CD1c-positive myeloid dendritic cell (primary cell): ENCODE measurements at regions not wholly inside any gene's neighbourhood (a gene's known extent, or its start where the extent isn't known, plus 50 kb on each side); places are given as distances from the start of the nearest gene placed in this dataset.
"Not testable (repeated sequence)": the region's sequence is repeated elsewhere in the genome, so short reads cannot be mapped to it uniquely, and the experiment has no call there.

Source experiments
- DNase-seq: peaks from one replicate; pipeline ENCODE4 v3.0.0-alpha.2; 2016; ENCODE audit errors: extremely low spot score

DNA sequence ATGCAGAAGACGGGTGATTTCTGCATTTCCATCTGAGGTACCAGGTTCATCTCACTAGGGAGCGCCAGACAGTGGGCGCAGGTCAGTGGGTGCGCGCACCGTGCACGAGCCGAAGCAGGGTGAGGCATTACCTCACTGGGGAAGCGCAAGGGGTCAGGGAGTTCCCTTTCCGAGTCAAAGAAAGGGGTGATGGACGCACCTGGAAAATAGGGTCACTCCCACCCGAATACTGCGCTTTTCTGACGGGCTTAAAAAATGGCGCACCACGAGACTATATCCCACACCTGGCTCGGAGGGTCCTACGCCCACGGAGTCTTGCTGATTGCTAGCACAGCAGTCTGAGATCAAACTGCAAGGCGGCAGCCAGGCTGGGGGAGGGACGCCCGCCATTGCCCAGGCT lies 1246.0 kb upstream of the PABPC4L start:
- not testable (repeated sequence) for DNase-seq

DNA sequence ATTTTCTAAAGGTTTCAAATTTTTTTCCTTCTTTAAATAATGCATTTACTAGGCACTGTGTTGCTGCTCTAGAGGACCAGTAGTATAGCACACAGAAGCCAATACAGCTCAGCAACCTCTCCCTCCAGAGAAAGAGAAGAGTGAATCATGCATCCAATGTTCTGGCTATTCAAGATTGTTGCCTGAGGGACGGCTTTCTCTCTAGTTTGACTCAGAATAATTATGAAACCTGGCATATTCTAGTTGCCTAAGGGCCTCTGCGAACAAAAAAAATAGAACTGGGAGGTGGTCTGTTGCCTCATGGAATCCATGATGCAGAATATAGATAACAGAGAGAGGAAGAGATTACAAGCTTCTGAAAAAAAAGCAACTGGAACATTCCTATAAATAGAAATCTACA lies 1233.3 kb upstream of the PABPC4L start:
- DNase-seq = no peak

DNA sequence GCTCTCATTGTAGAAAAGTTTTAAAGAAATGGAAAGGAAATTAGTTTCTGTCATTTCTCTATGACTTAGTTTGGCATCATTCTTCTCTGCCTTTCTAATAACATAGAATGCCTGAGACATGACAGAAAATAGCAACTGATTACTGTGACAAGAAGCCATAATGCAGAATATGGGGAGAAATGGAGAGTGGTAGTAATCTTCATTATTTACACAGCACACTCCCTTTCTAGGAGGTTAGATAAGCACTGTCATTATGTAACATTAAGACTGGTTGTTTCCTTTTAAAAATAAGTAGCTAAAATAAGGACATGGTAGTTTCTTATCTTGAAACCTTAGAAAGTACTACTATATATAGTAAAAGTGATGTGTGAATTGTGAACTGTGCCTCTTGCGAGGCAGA lies 1227.9 kb upstream of the PABPC4L start:
- DNase-seq = no peak

DNA sequence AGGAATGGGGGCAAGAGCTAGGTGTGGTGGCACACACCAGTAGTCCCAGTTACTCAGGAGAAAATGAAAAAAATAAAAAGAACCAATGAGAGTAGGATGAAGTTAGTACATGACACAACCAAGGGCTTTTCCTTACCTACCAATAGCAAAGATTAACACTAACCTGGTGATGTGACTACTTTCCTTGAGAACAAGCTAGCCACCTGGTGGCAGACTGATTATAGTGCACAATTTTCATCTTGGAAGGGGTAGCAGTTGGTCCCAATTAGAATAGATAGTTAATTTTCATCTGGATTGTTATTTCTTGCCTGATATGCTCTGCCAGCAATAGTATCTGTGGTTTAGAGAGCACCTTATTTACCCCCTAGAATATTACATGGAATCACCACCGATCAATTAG lies 1216.8 kb upstream of the PABPC4L start:
- DNase-seq = peak; percentile 3

DNA sequence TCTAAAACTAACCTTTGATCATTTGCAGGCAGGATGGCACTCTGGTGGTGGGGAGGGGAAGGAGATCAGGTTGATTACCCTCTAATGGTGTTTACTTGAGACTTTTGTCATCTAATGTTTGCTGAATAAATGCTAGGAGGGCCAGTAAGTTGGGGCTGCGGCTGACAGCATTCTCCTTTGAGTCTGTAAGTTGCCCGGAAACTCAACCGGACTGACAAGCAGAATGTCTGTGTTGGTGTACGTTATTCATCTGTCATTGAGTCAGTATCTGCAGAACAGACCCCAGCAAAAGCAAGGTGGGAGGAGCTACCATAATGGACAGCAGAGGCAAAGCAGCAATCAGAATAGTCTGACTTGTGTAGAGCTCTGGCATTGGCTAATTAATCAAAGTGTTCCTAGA lies 1210.6 kb upstream of the PABPC4L start:
- DNase-seq = no peak

DNA sequence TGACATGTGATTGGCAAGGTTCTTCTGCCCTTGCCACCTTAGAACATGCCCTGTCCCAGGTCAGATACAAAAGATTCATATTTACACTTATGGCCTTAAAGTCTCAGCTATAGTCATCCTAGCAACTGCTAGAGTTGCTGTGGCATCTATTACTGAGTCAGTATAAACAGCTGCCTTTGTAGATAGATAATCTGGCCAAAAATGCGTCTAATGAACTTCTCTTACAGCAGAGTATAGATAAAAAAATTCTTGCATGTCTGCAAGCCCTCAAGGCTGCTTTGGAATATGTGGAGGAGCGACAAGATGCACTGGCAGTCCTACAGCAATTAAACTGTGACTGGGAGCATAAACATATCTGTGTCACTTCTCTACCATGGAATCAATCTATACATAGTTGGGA lies 1209.7 kb upstream of the PABPC4L start:
- no peak for DNase-seq

DNA sequence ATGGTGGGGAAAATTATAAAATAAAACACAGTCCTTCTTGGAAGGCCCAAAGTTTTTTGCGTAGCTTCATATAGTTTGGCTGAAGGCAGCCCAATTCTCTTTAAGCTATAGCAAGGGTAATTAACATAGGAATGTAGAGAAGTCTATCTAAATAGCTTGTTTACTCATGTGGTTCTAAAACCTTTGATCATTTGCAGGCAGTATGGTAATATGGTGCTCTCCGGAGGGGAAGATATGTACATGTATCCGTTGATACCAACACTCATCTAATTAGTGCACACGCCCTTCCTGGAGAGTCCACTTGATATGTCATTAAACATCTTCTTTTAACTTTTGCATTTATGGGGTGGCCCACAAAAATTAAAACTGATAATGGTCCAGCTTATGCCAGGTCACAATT lies 1207.7 kb upstream of the PABPC4L start:
- DNase-seq = not testable (repeated sequence)

DNA sequence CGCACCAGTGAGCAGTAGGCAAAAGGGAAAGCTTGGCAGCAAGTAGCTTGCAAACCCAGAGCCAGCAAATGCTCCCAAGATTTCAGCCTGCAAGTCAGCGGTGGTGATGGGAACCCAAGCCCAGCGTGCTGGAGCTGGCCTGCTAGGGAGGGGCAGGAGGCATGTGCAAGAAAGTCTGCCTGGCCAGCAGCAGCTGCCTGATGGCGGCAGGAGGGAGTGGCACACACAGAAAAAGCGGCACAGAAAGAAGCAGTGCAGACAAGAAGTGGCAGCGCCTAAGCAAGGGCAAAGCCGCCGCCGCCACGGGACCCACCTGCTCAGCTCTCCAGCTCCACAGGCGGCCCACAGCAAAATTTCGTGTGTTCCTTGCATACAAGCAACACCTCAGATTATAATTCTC lies 1206.5 kb upstream of the PABPC4L start:
- DNase-seq = no peak

DNA sequence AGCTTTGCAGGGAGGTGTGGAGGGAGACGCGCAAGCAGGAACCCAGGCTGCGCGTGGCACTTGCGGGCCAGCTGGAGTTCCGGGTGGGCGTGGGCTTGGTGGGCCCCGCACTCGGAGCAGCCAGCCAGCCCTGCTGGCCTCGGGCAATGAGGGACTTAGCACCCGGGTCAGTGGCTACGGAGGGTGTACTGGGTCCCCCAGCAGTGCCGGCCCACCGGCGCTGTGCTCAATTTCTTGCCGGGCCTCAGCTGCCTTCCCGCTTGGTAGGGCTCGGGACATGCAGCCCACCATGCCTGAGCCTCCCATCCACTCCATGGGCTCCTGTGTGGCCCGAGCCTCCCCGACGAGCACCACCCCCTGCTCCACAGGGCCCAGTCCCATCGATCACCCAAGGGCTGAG lies 1205.0 kb upstream of the PABPC4L start:
- not testable (repeated sequence) for DNase-seq

DNA sequence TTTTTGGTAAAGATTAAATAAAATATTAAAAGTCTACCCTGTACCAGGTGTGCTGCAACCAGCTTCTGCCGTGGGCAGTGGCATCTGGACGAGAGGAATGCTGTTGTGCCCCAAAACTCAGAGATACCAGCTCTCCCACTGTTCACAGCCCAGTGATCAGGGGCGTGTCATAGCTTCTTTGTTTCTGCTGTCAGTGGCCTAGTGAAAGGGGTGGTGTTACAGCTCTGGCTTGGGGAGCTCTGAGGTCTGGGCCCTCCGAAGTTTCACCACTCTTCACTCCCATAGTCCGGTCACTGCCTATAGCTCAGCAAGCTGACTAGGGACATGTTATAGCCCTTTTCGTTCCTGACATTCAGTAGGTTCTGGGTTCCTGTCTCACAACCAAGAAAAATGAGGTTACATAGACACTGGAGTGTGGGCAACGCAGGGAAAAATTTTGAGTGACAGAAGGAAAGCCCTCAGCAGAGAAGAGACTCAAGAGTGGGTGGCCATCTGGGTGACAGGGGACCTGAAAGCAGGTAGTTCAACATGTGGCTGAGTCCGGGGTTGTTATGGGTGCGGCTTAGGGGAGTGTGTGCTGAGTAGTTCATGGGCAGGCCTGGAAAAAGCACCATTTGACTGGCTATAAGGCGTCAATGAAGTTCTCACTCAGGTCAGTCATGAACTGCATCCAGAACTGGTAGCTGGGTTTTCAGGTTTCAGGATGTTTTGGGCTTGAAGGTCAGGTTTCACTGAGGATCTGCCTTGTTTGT lies 1184.4 kb upstream of the PABPC4L start:
- DNase-seq = no peak

DNA sequence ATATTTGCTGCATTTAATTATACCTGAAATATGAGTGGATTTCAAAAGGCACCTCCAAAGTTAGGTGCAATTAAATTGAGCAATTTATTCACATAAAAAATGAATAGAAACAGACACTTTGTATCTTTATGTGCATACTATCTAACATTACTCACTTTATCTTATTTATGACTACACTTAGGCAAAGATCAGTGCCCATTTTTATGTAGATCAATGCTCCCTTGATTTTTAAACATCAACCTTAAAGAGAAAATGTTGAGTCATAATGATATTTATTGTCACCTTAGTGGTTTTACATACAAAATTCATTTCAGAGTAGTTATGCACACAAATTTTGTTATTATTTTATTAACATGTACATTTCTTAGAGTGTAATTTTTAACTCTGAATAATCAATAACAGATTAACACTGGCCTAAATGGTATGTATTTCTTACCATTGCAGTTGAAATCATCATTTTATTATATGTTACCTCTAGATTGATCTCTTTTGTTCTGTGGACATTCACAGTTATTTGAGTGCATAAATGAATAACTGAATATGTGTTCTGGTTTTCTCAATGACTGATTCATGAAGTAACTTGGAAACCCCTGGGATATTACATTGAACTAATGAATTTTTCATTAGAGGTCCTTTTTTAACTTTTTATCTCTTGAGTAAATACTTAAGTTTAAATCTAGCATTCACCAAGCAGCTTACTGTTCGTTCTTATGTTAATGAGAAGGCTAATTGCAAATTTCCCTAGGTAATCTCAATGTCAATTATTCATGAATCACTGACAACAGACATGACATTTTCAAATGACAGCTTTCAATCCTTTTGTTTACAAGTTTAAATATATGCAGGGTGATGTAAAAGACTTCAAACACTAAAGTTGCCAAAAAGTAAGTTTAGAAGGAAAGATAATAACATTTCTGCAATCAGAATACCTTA lies 1182.0 kb upstream of the PABPC4L start:
- DNase-seq = no peak

DNA sequence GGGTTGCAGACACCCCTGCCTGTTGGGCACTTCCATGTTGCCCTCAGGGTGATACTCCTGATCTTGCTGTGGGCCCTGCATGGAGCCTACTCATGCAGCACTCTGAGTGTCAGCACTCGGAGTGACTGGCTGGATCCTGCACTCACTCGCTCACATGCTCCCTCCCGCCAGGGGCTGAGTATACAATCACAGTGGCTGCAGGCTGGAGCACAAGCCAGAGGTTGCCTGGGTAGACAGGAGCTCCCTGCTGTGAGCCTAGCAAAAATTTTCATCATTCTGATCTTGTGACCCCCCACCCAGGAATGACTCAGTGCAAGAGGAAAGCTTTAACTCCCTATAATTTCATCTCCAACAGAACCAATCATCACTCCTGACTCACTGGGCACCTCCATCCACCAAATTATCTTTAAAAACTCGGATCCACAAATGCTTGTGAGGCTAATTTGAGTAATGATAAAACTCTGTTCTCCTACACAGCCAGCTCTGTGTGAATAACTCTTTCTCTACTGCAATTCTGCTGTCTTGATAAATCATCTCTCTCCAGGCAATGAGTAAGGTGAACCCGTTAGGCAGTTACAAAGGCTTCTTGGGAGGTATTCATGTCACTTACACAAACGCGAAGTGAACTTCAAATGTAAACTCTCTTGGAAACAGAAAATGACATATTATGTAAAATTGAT lies 1180.8 kb upstream of the PABPC4L start:
- no peak for DNase-seq

DNA sequence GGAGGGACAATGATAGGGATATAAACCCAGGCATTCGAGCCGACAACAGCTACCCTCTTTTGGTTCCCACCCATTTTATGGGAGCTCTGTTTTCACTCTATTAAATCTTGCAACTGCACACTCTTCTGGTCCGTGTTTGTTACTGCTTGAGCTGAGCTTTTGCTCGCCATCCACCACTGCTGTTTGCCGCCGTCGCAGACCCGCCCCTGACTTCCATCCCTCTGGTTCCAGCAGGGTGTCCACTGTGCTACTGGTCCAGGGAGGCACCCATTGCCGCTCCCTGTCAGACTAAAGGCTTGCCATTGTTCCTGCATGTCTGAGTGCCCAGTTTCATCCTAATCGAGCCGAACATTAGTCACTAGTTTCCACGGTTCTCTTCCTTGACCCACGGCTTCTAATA lies 1170.5 kb upstream of the PABPC4L start:
- no peak for DNase-seq

DNA sequence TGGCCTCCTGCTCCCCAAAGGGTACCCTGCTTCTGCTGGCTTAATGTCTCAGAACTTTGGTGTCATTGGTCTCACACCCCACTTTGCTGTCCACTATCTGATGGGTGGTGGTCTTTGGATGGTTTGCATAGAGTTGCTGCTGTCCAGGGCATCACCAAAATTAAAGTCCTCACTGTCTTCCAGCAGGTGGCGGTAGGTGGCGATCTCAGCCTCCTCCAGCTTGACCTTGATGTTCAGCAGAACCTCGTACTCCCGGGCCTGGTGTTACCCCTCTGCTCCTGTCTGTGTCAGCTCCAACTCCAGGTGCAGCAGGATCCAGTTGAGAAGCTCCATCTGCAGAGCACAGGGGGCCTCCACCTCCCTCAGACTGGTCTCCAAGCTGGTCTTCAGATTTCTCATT lies 1169.5 kb upstream of the PABPC4L start:
- DNase-seq = no peak

DNA sequence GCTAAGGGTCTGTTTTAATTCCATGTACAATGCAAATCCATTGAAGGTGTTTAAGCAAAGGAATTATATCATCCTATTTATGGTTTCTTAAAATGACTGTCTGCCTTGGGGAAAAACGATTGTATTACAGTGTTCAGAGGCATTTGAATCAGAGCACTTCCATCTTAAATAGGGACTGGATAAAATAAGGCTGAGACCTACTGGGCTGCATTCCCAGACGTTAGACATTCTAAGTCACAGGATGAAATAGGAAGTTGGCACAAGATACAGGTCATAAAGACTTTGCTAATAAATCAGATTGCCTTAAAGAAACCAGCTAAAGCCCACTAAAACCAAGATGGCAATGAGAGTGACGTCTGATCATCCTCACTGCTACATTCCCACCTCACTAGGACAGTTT lies 1167.2 kb upstream of the PABPC4L start:
- no peak for DNase-seq

DNA sequence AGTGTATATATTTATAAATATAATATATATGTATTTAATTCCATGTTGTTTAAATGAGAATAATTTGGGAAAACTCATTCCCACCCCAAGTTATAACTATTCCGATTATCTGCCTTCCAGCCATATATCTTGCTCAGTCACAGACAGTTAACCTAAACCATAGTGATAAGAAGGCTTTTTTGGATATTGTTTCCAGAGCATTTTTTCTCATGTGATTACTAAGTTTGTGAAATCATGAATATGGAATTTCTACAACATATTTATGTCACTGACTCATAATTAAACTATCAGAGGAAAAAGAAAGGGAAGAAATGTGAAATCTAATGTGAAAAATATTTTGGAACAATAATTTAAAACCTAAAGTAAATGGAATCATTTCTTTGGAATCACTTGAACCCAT lies 1163.5 kb upstream of the PABPC4L start:
- no peak for DNase-seq

DNA sequence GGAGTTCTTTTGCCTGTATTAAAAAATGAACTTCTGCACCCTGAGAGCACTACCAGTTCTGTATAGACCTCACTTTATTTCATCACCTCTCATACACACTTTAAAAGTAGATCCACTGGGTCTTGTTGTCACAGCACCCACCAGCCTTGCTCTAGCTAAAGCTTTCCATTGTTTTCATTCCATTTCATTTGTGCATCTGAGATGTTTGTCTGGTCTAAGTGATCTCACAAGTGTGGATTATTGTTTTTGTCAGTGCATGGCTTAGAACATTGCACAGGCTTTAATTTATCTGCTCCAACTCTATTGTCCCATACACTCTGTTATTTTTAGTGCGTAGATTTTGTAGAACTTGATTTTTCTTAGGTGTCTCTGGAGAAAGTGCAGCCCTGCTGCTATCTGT lies 1157.5 kb upstream of the PABPC4L start:
- DNase-seq = no peak

DNA sequence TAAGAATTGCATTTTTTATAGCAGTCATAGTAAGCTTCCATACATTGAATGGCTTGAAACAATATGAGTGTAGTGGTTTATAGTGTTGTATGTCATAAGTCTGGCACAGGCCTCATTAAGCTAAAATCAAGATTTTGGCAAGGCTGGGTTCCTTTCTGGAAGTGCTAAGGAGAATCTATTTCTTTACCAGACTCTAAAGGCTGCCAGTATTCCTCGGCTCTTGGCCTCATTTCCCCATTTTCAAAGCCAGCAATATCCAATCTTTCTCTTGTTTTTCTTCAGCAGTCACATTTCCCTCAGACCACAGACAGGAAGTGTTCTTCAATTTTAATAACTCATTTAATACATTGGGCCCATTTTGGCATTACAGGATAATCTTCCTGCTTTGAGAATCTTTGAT lies 1155.5 kb upstream of the PABPC4L start:
- no peak for DNase-seq

DNA sequence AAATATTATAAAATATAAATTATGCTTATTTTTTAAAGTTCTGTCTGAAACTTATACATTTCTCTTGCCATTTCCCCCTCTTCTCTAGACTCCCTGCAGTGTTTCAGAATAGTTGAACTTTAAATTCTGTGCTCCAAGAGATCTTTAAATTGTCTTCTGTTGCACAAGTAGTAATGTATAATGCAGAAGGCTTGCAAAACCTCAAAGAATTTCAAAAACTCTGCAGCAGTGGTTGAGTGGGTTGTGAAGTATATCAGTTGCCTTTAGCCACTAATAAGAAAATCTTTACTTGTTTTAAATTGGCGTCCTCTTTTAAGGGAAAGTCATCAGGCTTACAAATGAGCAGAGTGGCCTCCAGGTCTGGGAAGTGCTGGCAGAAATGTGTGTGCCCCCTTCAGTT lies 1153.3 kb upstream of the PABPC4L start:
- DNase-seq = no peak

DNA sequence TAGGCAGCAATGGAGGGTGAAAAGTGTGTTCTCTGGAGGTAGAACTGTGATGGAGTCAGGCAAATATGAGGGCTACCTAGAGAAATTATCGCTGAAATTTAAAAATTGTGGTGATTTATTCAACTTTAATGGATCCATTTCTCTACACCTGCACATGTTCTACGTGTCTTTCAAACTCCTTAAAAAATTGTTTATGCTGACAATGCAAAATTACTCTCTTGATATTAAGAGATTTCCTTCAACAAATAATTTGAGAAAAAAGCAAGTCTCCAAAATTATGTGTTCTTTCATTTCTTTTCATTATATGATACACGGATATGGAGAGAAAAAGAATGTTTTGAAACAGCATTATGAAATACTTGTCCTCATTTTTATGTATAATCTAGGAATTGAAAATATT lies 1151.4 kb upstream of the PABPC4L start:
- DNase-seq = no peak

DNA sequence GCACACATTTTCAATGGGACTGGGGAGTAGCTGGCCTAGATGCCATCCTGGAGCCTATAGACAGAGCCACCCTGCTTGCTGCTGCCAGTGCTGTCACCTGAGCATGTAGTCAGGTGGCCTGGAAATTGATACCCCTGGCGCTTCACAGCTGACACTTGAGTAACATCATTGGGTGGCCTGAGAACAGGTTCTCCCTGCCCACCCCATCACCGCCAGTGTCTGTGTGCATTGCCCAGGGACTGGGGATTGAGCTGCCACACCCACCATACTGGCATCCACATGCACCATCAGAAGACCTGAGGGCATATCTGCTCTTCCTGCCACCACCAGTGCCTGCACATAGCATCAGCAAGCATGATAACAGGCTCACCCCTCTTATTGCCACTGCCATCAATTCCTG lies 1142.9 kb upstream of the PABPC4L start:
- no peak for DNase-seq

DNA sequence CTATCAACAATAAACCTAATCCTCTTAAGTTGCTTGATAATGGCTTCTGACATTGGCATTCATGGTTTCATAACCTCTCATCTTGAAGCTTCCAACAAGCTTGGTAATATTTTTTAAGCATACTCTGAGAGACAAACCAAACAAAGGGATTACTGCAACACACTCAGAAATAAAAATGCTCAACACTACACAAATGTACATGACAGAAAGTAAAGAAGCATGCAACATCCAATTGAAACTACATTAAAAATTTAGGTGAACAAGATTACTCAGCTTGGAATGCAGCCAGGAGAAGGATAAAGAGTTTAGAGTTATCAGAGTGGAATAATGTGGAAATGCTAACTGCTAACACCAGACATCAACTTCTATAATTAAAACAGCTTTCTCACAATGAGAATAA lies 1136.6 kb upstream of the PABPC4L start:
- DNase-seq = no peak

DNA sequence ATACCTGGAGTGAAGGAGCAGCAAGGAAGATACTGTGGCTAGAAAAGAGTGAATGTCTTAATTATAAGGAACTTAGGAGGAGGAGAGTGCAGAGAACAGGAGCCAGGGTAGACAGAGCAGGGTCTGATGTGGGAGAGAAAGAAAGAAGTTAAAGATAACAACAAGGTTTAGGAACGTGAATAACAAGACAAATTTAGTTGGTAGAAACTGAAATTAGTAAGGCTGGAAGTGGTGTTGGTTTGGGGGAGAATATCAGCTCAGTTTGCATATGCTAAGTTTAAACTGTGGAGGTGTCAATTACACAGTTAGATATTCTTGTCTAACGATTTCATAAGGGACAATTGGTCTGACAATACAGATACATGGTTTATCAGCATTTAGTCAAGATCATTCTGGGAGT lies 1123.7 kb upstream of the PABPC4L start:
- no peak for DNase-seq
